H1 (cell line): ENCODE measurements at regions not wholly inside any gene's neighbourhood (a gene's known extent, or its start where the extent isn't known, plus 50 kb on each side); places are given as distances from the start of the nearest gene placed in this dataset.

Experiments
- CTCF ChIA-PET: fragments of 300-600 bp; sonication (Branson Sonifier 250); formaldehyde crosslinking; loops from one replicate; lab custom pipeline; 2021; ENCODE audit not compliant: partially characterized antibody; lab: Charles Lee
- POLR2A ChIA-PET: fragments of 300-600 bp; sonication (Branson Sonifier 250); formaldehyde crosslinking; loops from one replicate; lab custom pipeline; 2021; ENCODE audit warnings: inconsistent platforms; ENCODE audit not compliant: partially characterized antibody; lab: Charles Lee
- DNase-seq, 2 experiments: peaks; one replicate each; pipeline versions ENCODE4 v3.0.0 to v3.0.0-alpha.2; 2010 to 2022; ENCODE audit warnings: low spot score in 2 of 2, low read depth in 1 of 2, mixed read lengths in 1 of 2
- FAIRE-seq: peaks from 2 replicates; lab custom pipeline; 2011; peaks lifted over from hg19 to GRCh38; lab: Jason Lieb, UNC
- H2AFZ ChIP-seq: 2 replicates; pipeline ENCODE4 v1.8.1; 2012; ENCODE audit warnings: low read length, inconsistent platforms
- H2AK5ac ChIP-seq: 2 replicates; pipeline ENCODE4 v1.6.1; 2013; ENCODE audit warnings: low read depth, low read length
- H2BK120ac ChIP-seq: replicated peaks from 2 replicates; pipeline ENCODE3; 2013; ENCODE audit warnings: low read depth, low read length, inconsistent platforms
- H2BK12ac ChIP-seq: 2 replicates; pipeline ENCODE4 v1.6.1; 2013; ENCODE audit warnings: low read depth, low read length
- H2BK15ac ChIP-seq: 2 replicates; pipeline ENCODE4 v1.6.1; 2013; ENCODE audit warnings: low read length
- H2BK20ac ChIP-seq: 2 replicates; pipeline ENCODE4 v1.6.1; 2013; ENCODE audit warnings: low read length
- H2BK5ac ChIP-seq: 2 replicates; pipeline ENCODE4 v1.6.1; 2013; ENCODE audit warnings: low read depth, low read length
- H3K14ac ChIP-seq: 2 replicates; pipeline ENCODE4 v1.6.1; 2013; ENCODE audit warnings: inconsistent platforms; ENCODE audit not compliant: insufficient read length
- H3K18ac ChIP-seq: 2 replicates; pipeline ENCODE4 v1.6.1; 2013; ENCODE audit warnings: low read length; ENCODE audit errors: extremely low read depth
- H3K23ac ChIP-seq: 2 replicates; pipeline ENCODE4 v1.6.1; 2013; ENCODE audit warnings: inconsistent platforms; ENCODE audit not compliant: insufficient read length
- H3K23me2 ChIP-seq: 2 replicates; pipeline ENCODE4 v1.6.1; 2013; ENCODE audit warnings: low read depth, low read length
- H3K27ac ChIP-seq: 2 replicates; pipeline ENCODE4 v1.6.1; 2011; ENCODE audit warnings: low read depth, low read length, inconsistent platforms
- H3K27me3 ChIP-seq, 4 experiments: replicated peaks in 1 of 4; 1 replicate in 1 of 4; 2 replicates in 3 of 4; pipeline versions ENCODE4 v1.6.1 to v1.8.1; 2011 to 2013; ENCODE audit warnings: low read length in 3 of 4, mild to moderate bottlenecking in 3 of 4, inconsistent platforms in 2 of 4, mixed read lengths in 2 of 4, moderate library complexity in 1 of 4; ENCODE audit not compliant: control insufficient read depth in 3 of 4, insufficient read depth in 3 of 4; ENCODE audit errors: extremely low read depth in 1 of 4
- H3K36me3 ChIP-seq, 4 experiments: 2 replicates each; pipeline versions ENCODE4 v1.6.1 to v1.8.1; 2011 to 2013; ENCODE audit warnings: mild to moderate bottlenecking in 4 of 4, low read length in 3 of 4, moderate library complexity in 2 of 4, control low read depth in 1 of 4, inconsistent platforms in 1 of 4; ENCODE audit not compliant: insufficient read depth in 4 of 4, control insufficient read depth in 2 of 4
- H3K4ac ChIP-seq: replicated peaks from 2 replicates; pipeline ENCODE3; 2013; ENCODE audit warnings: low read length, low read depth, mixed read lengths, inconsistent platforms; ENCODE audit not compliant: insufficient read length
- H3K4me1 ChIP-seq, 4 experiments: replicated peaks in 1 of 4; 1 replicate in 1 of 4; 2 replicates in 3 of 4; pipeline versions ENCODE4 v1.6.1 to v1.8.1; 2011 to 2013; ENCODE audit warnings: low read length in 3 of 4, inconsistent platforms in 2 of 4, mixed read lengths in 1 of 4; ENCODE audit not compliant: insufficient read depth in 4 of 4, control insufficient read depth in 3 of 4
- H3K4me2 ChIP-seq, 2 experiments: 2 replicates each; pipeline versions ENCODE4 v1.6.1 to v1.8.1; 2011 to 2013; ENCODE audit warnings: low read depth in 2 of 2, low read length in 2 of 2, control low read depth in 1 of 2, inconsistent platforms in 1 of 2, mild to moderate bottlenecking in 1 of 2; ENCODE audit not compliant: insufficient read depth in 1 of 2
- H3K4me3 ChIP-seq, 4 experiments: fragments of 200-600, 300-600 bp in 1 of 4; sonication (generic), shearing (Covaris generic), sonication (Bioruptor Twin) in 1 of 4; 2 replicates each; pipeline versions ENCODE4 v1.5.1 to v1.8.1; 2011 to 2016; ENCODE audit warnings: low read length in 4 of 4, low read depth in 3 of 4, control low read depth in 2 of 4, inconsistent platforms in 2 of 4, mild to moderate bottlenecking in 2 of 4, mixed read lengths in 1 of 4, moderate library complexity in 1 of 4; ENCODE audit not compliant: insufficient read depth in 2 of 4; ENCODE audit errors: extremely low read depth in 1 of 4
- H3K56ac ChIP-seq: replicated peaks from 2 replicates; pipeline ENCODE3; 2013; ENCODE audit warnings: low read depth, mild to moderate bottlenecking, mixed read lengths, low read length, inconsistent platforms; ENCODE audit not compliant: insufficient read length
- H3K79me1 ChIP-seq: 2 replicates; pipeline ENCODE4 v1.6.1; 2013; ENCODE audit warnings: low read depth, low read length, control low read depth
- H3K79me2 ChIP-seq, 2 experiments: 2 replicates each; pipeline versions ENCODE4 v1.6.1 to v1.8.1; 2012 to 2013; ENCODE audit warnings: low read length in 2 of 2, mild to moderate bottlenecking in 2 of 2, inconsistent platforms in 1 of 2; ENCODE audit not compliant: insufficient read depth in 2 of 2, control insufficient read depth in 1 of 2
- H3K9ac ChIP-seq, 4 experiments: replicated peaks in 1 of 4; 1 replicate in 1 of 4; 2 replicates in 3 of 4; pipeline versions ENCODE4 v1.6.1 to v1.8.1; 2011 to 2013; ENCODE audit warnings: low read depth in 3 of 4, low read length in 3 of 4, control low read depth in 2 of 4, mild to moderate bottlenecking in 2 of 4, moderate library complexity in 2 of 4, inconsistent platforms in 1 of 4; ENCODE audit errors: extremely low read depth in 1 of 4
- H3K9me3 ChIP-seq, 2 experiments: 2 replicates each; pipeline versions ENCODE4 v1.6.1 to v1.8.1; 2012 to 2013; ENCODE audit warnings: mild to moderate bottlenecking in 2 of 2, moderate library complexity in 2 of 2, control low read depth in 1 of 2, inconsistent platforms in 1 of 2, low read depth in 1 of 2, low read length in 1 of 2, mixed read lengths in 1 of 2; ENCODE audit not compliant: insufficient read depth in 2 of 2
- H4K20me1 ChIP-seq, 2 experiments: replicated peaks in 1 of 2; 2 replicates each; pipeline versions ENCODE3 to v1.8.1; 2011 to 2013; ENCODE audit warnings: inconsistent platforms in 2 of 2, low read length in 2 of 2, mild to moderate bottlenecking in 1 of 2; ENCODE audit not compliant: insufficient read depth in 2 of 2, control insufficient read depth in 1 of 2
- H4K5ac ChIP-seq: 2 replicates; pipeline ENCODE4 v1.6.1; 2013; ENCODE audit warnings: low read length, low read depth, mixed read lengths, inconsistent platforms; ENCODE audit not compliant: insufficient read length
- H4K8ac ChIP-seq: 2 replicates; pipeline ENCODE4 v1.8.0; 2013; ENCODE audit warnings: mild to moderate bottlenecking, moderate library complexity, low read length, inconsistent platforms; ENCODE audit not compliant: insufficient read depth; ENCODE audit errors: extremely low read depth
- H4K91ac ChIP-seq: replicated peaks from 2 replicates; pipeline ENCODE3; 2013; ENCODE audit warnings: low read length, mixed read lengths, inconsistent platforms; ENCODE audit not compliant: insufficient read length
- CREB1 ChIP-seq: IDR thresholded peaks from 2 replicates; pipeline ENCODE4 v1.6.1; 2012; ENCODE audit warnings: inconsistent platforms
- SIX5 ChIP-seq: IDR thresholded peaks from 2 replicates; pipeline ENCODE4 v1.6.1; 2011; ENCODE audit warnings: mild to moderate bottlenecking, low read depth, low read length
- SRF ChIP-seq: IDR thresholded peaks from 2 replicates; pipeline ENCODE4 v1.6.1; 2011; ENCODE audit warnings: mild to moderate bottlenecking, low read depth, low read length, moderate library complexity
- TAF7 ChIP-seq: optimal IDR thresholded peaks from 2 replicates; pipeline ENCODE3; 2011; ENCODE audit warnings: low read depth, mild to moderate bottlenecking, inconsistent platforms, low read length, moderate library complexity, borderline replicate concordance
- YY1 ChIP-seq: IDR thresholded peaks from 2 replicates; pipeline ENCODE4 v1.6.1; 2011; ENCODE audit warnings: low read depth, mild to moderate bottlenecking, low read length
- ZNF274 ChIP-seq: IDR thresholded peaks from 2 replicates; pipeline ENCODE4 v1.7.0; 2012; ENCODE audit warnings: low read length, borderline replicate concordance; ENCODE audit errors: extremely low read depth

- Histone ChIP-seq H3K14ac (no peak overlapping the region), H3K23me2 (no peaks in the 10 kb centered on the region; the same call in 1 of the 2 replicates), H2BK5ac (no peak overlapping the region), H2BK12ac (no peak overlapping the region), H4K20me1 (no peaks in the 10 kb centered on the region), H3K9me3 (no peaks in the 10 kb centered on the region), H2AFZ (no peak overlapping the region), H2BK120ac (no peak overlapping the region), H2AK5ac (no peak overlapping the region), H3K36me3 (no peaks in the 10 kb centered on the region), H3K27me3 (no peaks in the 10 kb centered on the region), H3K4me3 (no peak overlapping the region), H2BK15ac (no peak overlapping the region), H3K23ac (no peak overlapping the region), H3K4ac (no peak overlapping the region), H3K9ac (no peak overlapping the region), H3K27ac (no peak overlapping the region), H4K5ac (no peak overlapping the region), H3K56ac (no peak overlapping the region), H3K79me1 (no peaks in the 10 kb centered on the region), H3K4me2 (no peak overlapping the region), H3K18ac (no peak overlapping the region), H4K91ac (no peak overlapping the region), H3K79me2 (no peaks in the 10 kb centered on the region), H2BK20ac (no peak overlapping the region), H4K8ac (no peak overlapping the region), H3K4me1 (no peaks in the 10 kb centered on the region)
- ChIA-PET POLR2A (no interaction called here), CTCF (no interaction called here)
- FAIRE-seq: no peak
- TF ChIP-seq YY1 (no peak), TAF7 (no peak), CREB1 (no peak), ZNF274 (no peak), SIX5 (no peak), SRF (no peak)
- DNase-seq: no peak
These were observed 1056.8 kb downstream of the ROBO2 start for GRCh38 chr3:78096488-78097255.
